HG02973 (cell line): ENCODE measurements at regions not wholly inside any gene's neighbourhood (a gene's known extent, or its start where the extent isn't known, plus 50 kb on each side); places are given as distances from the start of the nearest gene placed in this dataset.
"Not testable (repeated sequence)": the region's sequence is repeated elsewhere in the genome, so short reads cannot be mapped to it uniquely, and the experiment has no call there.

Experiments
- ATAC-seq: cut with Tn5 transposase; IDR thresholded peaks from one replicate; pipeline ENCODE4 v1.9.1; 2021; ENCODE audit warnings: moderate library complexity; ENCODE audit not compliant: unreplicated experiment

DNA sequence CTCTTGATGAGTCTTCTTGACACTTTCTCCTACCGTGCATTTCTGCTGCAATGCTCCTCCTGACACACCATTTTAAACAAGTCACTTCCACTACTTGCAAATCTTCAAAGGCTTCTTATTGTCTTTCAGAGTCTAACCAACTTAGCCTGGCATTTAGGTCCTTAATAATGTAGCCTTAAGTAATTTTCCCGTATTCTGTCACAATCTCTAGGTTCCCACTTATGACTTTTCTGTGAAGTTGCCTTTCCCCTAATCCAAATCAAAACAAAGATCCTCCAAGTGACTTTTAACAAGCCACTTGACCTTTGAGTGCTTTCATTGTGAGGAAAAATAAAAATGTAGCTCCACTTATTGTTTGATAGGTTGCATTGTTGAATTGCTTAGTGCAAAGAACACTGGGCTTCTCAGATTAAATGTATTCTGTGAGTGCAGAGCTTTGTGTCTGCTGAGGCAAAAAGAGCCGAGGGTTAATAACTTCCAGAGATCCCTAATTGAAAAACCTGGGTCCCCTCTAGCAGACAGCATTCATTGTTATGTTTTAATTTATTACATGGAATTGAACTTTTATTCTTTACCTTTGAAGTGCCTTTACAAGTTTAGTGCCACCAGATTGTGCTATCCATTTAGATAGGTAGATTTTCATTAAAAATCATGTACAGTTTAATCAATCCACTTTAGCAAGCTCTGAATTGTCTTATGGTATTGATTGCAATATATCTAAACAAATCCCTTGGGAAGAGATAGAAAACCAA lies 341.7 kb upstream of the TYRP1 start:
- ATAC-seq = no peak

- no peak for ATAC-seq
These were observed 341.2 kb upstream of the TYRP1 start for GRCh38 chr9:12352045-12352315.

- ATAC-seq = no peak
These were observed 329.7 kb upstream of the TYRP1 start for GRCh38 chr9:12363439-12363838.

DNA sequence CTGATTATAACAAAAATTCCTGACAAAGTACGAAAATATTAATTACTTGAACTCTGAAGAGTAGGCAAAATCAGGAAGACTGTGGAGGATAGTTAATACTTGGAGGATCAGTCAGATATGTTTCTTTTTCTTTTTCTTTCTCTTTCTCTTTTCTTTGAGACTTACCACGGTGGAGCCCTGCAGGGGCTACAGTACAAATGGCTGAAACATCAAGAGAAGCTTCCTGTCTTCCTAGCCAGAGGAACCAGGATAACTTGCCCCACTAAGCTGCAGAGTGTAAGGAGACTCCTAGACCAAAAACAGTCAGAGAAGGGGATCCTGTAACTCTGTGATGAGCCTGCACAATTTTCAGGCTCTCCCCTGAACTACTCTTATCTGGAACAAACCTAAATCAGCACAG lies 324.6 kb upstream of the TYRP1 start:
- no peak for ATAC-seq

DNA sequence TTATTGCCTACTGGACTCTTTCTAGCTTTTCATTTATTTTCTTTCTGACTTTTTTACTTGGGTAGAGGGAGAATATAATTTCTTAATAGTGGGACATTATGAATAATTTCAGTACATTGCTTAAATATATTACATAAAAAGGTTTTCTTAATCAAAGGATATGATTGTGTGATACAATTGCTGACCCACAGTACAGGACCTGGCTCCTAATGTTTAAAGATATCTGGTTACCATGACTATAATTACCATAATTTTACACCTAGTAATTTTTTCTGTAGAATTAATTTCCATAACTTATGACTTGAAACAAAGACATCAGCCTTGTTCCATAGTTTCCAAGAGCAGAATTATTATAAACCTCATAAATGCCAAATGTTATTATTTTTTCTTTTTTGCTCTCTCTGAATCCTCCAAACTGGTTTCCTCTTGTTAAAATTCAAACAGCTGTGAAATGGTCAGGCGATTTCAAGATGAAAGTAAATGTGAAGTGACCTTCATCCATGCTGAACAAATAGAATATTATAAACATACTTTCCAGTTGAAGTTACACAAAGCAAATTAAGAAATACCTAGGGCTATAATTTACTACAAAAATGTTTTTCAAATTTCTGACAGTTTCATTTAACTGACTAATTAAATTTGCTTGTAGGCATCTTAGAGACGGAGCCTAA lies 301.2 kb upstream of the TYRP1 start:
- no peak for ATAC-seq

- ATAC-seq = no peak
These were observed 299.1 kb upstream of the TYRP1 start for GRCh38 chr9:12394105-12394504.

GRCh38 chr9:12403721-12404120 lies 289.5 kb upstream of the TYRP1 start:
- no peak for ATAC-seq

DNA sequence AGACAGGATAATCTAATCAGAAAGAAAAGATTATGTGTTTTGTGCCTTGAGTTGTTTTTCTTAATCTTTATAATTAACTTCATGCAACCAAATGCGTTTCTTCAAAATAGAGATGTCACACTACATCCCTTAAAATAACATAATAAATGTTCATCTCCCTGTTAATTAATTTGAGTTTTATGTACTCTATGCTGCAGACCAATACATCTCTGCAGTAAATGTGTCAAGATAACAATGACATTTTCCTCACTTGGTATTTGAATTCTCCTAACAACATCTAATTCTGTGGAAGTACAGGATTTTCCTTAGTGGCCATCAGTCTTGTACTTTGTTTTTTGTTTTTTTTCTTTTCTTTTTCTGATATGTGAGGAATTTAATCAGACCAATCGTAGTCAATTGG lies 279.2 kb upstream of the TYRP1 start:
- no peak for ATAC-seq

DNA sequence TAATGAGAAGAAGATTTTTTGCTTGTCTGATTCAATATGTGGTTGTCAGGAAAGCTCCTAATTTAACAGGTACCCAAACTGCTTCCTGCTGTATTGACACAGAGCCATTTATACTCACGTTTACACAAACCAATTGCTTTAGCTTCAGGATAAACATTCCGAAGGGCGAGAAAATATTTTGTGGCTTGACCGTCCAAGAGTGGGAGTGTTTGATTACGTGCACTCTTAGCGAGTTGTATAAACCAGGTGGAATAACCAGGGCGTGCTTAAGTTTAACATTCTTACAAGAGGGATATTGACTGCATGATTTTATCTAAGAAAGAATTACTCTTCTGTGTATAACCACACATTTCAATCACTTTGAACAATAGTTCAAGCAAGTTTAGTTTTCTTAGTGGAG lies 278.7 kb upstream of the TYRP1 start:
- ATAC-seq = no peak

DNA sequence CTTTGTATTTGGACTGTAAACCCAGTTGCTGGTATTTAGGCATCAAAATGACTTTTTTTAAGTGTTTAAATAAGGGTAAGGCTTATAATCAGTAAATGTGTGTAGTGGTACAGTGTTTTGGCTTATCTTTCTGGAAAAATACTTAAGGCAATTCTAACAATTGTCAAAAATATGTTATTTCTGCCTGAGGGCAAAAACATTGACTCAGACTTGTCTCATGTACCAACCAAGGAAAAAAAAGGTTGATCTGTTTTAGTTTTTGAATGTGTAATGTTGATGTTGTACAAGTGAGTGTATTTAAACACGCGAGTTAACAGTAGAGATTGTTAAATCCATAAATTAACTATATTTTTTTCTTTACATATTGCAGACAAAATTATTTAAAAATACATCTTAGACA lies 277.8 kb upstream of the TYRP1 start:
- ATAC-seq = no peak

DNA sequence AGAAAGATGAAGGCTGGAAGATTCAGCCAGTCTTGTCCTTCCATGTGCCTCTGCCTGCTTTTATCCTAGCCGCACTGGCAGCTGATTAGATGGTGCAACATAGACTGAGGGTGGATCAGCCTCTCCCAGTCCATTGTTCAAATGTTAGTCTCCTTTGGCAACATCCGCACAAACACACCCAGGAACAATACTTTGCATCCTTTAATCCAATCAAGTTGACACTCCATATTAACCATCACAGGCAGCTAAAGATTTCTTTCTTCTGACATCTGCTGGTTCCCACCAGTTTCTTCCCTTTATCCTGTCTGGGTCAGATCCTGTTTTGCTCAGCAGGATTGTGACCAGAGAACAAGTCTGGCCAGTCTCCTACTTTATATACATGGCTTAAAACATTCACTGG lies 276.5 kb upstream of the TYRP1 start:
- ATAC-seq = no peak

DNA sequence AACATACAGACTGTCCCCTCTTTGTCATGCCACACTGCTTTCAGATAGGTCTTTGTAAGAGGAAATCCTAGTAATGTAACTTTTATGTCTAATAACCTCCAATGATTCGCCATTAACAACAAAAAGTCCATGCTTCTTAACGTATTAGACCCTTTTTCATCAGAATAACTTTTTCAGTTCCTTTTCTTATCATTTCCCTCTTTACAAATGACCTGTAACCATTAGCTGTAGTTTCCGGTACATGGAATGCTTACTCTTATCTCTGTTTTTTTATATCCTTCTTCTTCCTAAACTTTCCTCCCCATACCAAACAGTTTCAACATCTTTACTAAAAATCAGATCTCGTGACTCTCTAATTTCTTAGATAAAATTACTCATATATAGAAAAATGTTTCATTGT lies 268.9 kb upstream of the TYRP1 start:
- ATAC-seq = no peak

- no peak for ATAC-seq
These were observed 267.0 kb upstream of the TYRP1 start for GRCh38 chr9:12425878-12426864.

GRCh38 chr9:12439267-12439666 lies 253.9 kb upstream of the TYRP1 start:
- no peak for ATAC-seq

GRCh38 chr9:12441080-12441479 lies 252.1 kb upstream of the TYRP1 start:
- not testable (repeated sequence) for ATAC-seq

- ATAC-seq = no peak
These were observed 251.7 kb upstream of the TYRP1 start for GRCh38 chr9:12441506-12441905.

GRCh38 chr9:12448246-12448645 lies 244.9 kb upstream of the TYRP1 start:
- no peak for ATAC-seq

DNA sequence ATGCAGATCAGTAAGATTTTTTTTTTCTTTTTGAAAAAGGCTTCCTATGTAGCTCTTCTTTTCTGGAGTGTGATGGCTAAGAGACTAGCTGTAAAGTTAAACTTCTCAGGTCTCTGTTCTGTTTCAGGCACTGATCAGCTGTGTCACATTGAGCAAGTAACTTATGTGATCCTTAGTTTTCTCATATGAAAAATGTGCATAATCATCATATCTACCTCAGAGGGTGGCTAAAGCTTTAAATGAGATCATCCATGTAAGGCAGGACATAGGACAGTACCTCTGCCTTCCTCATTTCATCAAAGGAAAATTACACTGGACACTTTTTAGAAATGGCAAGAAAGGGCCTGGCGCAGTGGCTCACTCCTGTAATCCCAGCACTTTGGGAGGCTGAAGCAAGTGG lies 235.9 kb upstream of the TYRP1 start:
- no peak for ATAC-seq

GRCh38 chr9:12461763-12462460 lies 231.3 kb upstream of the TYRP1 start:
- ATAC-seq = no peak

GRCh38 chr9:12462861-12463260 lies 230.3 kb upstream of the TYRP1 start:
- no peak for ATAC-seq

- no peak for ATAC-seq
These were observed 229.5 kb upstream of the TYRP1 start for GRCh38 chr9:12463641-12464040.
